HL-60 (cell line): ENCODE measurements at regions not wholly inside any gene's neighbourhood (a gene's known extent, or its start where the extent isn't known, plus 50 kb on each side); places are given as distances from the start of the nearest gene placed in this dataset.

ENCODE experiments used
- CTCF ChIP-seq: IDR thresholded peaks from one replicate; pipeline ENCODE4 v1.5.1; 2011; ENCODE audit warnings: low read length, control low read depth, inconsistent platforms; ENCODE audit not compliant: insufficient read depth
- POLR2AphosphoS5 ChIP-seq: IDR thresholded peaks from 2 replicates; pipeline ENCODE4 v1.6.1; 2012; ENCODE audit warnings: low read depth

GRCh38 chr5:116876240-116876840 is 301.7 kb upstream of the SEMA6A start:
- TF ChIP-seq CTCF (no peak), POLR2AphosphoS5 (no peak)
